ENCODE measurements at regions not wholly inside any gene's neighbourhood (a gene's known extent, or its start where the extent isn't known, plus 50 kb on each side); places are given as distances from the start of the nearest gene placed in this dataset.

DNA sequence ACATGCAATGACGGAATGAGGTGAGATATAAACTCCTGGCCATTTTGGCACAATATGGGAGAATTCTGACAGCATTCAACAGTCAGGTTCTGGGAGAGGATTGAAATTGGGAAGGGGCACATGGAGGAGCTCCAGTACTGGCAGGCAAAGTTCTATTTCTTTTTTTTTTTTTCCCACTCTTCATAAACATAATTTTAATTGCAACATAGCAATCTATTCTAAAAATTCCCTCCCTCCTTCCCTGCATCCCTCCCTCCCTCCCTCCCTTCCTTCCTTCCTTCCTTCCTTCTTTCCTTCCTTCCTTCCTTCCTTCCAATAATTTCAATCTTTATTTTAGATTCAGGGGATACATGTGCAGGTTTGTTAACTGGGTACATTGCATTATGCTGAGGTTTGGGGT is 93.2 kb downstream of the PTCSC3 start:
- no peak for FAIRE-seq

DNA sequence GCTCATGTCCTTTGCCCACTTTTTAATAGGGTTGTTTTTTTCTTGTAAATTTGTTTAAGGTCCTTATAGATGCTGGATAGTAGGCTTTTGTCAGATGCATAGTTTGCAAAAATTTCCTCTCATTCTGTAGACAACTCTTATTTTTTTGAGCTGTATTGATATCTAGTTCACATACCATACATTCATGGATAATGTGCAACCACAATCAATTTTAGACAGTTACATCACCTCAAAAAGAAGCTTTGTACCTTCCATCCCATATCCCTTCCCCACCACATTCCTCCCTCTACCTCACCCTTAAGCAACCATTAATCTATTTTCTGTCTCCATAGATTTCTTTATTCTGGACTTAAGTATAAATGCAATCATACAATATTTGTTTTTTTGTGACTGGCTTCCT is 98.4 kb downstream of the PTCSC3 start:
- no peak for FAIRE-seq

DNA sequence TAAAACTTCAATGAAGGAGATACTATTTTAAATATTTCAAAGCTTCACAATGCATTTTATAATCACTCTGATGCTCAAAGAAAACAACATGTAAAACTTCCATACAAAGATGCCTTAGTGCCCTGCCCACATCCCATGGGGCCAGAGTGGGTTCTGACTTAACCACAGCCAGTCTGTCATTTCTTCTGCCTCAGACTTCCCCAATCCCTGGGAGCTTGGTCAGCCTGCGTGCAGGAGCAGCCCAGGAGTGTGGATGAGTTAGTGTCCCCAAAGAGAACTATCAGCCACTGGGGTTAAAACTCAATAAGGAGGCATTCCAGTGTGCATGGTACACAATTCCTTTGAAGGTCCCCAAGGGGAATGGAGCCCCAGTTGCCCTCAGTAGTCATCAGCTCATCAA is 100.3 kb downstream of the PTCSC3 start:
- no peak for FAIRE-seq

DNA sequence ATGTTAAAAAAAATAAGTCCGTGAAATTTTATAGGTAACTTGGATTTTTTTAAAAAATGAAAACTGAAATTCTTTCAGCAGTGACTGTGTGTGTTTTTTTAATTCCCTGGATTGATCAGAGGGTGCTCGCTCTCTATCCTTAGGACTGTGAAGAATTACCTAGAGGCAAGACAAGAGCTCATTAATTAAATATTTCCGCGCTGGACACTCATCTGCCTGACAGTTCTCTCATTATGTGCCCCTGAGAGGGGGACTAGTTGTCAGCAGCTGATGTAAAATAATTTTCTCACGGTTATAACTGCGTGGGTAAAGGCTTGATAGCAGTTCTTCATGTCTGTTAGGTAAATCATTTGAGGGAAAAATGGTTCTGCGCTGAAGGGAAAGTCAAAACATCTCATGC is 101.3 kb downstream of the PTCSC3 start:
- no peak for FAIRE-seq

DNA sequence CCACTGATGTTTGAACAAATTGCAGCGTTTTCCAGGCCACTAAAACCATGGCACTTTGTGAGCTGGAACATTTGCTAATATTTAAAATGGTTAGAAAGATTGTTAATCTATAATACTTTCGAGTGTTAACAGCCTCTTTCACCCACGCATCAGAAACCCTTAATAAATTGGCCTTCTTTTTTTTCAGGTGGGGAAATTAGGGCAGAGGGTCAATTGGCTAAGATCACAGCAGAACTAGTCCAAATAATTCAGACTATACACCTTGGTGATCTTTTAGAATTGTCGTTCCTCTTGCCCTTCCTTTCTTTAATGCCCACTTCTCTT is 105.8 kb downstream of the PTCSC3 start:
- FAIRE-seq = no peak

DNA sequence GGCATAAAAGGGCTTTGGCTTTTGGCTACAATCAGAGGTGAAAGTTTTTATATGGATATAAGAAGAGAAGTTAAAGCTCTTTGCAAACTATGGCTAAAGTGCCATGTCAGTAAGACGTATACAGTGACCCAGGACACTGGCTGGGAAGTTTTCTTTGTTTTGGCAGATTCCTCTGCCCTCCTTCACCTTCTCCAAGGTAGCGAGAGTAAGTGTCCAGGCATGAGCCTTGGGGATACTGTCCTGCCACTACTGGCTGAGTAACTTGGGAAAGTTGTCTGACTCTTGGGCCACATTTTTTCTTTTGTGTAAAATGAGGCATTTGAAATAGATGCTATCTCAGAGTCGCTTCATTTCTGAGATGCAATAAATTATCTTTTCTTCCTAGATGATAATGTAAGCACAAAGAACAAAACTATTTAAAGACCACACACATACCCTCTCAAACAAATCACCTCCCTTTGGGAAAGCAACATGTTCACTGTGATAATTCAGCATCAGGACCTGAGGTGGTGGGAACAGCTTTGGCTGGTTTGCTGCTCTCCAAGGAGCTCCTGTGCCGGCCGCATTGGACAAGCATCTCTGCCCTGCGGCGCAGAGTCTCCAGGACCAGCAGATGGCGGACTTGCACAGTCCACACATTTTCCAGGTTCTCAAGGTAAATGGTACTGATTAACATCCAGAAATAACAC is 106.3 kb downstream of the PTCSC3 start:
- FAIRE-seq = no peak

DNA sequence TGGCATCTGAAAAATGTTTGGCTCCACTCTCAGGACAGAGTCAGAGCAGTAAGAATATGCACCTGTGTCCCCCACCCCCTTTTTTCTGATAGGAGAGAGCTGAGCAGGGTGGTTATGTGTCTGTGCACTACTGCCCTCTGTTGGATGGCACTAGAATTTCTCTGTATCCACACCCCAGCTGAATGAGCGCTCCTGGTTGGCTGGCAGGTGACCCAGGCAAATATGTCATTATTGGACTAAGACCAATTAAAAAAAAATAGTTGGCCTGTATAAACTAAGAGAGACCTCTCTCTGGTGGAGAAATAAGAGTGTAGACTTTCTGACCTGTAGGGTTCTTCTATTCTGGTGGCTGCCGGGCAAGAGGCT is 107.0 kb downstream of the PTCSC3 start:
- no peak for FAIRE-seq

DNA sequence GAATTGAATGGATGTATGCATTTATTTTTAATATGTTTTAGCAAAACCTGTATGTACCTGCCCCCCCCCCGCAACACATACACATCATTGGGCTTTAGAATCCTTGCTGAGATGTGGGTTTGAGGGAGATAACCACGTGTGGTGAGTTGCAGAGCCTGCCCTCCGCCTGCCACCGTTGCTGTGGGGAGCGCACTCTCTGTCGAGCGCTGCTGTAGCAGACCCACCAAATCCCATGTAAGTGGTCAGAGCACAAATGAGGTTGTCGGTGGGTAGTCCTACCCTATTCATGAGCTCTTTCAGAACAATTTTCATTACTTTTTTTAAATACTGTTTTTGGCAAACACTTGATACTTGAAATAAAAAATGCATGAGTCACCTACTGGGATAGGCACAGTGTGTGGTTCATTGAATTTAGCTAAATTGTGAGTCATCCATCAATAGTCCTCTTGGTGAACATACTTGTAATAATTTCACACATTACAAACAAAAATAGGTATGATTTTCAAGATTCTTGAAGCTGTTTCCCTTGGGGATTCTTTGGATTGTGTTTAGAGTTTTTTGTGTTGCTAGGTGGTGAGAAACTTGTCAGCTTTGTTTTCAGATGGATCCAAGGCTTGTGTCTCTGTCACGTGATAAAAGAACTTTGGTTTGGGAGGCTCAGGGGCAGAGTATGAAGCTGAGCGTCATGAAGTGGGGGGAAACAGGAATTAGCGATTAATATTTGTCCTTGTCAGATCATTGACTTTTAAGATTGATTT is 107.6 kb downstream of the PTCSC3 start:
- no peak for FAIRE-seq

DNA sequence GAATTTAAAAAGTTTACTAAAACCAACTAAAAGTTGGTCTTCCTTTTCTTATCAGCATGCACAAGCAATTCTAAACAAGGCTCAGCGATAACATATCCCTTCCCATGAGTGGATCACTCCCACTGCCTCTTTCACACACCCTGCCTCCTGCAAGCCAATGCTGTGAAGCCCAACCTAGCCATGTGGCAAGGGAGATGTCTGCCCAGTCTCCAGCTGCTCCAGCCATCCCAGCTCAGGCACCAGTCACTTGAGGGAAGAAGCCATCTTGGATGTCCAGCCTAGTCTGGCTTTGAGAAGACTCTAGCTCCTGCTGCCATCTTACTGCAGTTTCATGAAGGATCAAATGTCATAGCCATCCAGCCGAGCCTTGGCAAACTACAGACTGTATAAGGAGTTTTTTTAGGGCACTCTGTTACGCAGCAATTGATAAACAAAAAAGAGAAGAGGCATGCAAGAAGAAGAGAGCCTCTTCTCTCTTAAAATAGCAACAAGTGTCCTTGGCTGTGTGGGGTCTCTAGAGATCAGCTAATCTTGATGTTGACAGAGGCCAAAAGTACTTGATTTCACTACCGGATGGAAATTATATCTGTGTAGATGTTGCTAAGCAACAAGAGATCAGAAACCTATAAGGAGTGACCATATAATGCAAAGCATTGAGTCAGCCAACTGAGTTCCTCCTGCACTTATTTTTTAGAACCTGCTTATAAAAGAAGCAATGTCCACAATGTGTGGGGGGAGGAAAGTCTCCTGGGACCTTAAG is 108.9 kb downstream of the PTCSC3 start:
- no peak for FAIRE-seq

DNA sequence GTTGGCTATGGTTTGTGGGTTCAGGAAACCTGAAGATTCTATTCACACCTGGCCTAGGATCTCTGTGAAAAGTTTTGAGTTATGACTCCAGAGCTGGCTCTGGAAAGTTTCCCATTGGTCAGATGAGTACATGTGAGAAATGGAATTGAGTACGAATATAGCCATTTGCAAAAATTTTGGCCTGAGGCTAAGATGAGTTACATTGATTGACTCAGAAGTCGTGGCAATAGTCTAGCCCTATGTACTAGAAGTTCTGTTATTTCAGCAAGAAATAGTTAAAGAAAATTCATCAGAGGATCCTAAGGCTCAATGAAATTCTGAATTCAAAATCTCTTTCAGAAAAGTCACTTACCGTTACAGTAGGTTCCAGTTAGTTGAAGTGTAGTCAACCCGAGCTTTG is 109.9 kb downstream of the PTCSC3 start:
- no peak for FAIRE-seq

DNA sequence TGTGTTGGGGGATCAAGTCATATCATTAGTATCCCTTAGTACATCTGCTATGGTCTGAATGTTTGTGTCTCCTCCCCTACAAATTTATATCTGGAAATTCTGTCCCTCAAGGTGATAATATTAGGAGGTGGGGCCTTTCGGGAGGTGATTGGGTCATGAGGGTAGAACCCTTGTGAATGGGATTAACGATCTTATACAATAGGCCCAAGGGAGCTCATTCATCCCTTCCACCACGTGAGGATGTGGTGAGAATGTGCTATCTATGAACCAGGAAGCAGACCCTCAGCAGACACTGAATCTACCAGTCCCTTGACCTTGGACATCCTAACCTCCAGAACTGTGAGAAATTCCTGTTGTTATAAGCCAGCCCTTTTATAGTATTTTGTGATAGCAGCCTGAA is 110.7 kb downstream of the PTCSC3 start:
- FAIRE-seq = no peak

DNA sequence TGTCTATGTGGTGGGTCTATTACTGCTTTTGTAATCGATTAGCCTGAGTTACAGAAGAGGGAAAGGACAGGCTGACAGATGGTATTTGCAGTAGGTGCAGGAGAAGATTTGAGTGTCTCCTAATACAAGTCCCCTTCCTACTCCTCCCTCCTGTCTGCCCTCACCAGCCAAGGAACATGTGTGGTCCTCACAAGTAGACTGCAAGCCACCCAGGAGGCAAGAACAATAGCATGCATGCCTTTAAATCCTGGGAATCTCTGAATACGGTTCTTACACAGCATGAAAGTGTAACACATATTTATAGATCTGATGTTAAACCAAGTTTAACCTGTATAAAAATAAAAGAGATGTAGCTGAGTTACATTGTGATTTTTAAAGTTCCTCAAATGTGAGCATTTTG is 117.0 kb downstream of the PTCSC3 start:
- FAIRE-seq = no peak

DNA sequence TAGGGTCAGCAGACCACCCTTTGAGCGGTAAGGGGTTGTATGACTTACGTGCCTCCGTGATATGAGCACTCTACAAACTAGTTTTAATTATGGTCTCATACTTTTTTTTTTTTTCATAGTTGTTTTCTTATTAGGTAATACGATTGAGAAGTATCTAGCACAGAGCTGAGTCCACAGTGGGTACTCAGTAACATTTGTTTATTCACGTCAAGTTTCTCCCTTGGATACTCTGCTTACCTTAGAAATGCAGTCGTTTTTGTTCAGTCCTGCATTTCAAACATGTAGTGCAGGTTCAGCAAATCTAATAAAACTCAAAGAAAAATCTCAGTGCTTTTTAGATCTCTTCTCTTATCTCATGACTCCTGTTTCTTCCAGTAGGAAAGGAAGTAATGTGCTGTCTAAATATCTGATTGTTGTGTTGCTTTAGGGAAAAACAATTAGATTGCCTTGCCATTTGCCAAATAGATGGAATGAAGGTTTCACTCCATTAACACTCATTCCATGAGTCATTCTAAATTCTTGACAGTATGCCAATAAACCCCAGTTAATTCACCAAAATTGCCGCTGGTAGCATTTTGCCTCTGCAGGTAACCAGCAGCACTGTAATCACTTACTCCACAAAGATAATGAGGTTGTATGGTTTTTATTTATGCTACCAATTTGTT is 118.9 kb downstream of the PTCSC3 start:
- no peak for FAIRE-seq

DNA sequence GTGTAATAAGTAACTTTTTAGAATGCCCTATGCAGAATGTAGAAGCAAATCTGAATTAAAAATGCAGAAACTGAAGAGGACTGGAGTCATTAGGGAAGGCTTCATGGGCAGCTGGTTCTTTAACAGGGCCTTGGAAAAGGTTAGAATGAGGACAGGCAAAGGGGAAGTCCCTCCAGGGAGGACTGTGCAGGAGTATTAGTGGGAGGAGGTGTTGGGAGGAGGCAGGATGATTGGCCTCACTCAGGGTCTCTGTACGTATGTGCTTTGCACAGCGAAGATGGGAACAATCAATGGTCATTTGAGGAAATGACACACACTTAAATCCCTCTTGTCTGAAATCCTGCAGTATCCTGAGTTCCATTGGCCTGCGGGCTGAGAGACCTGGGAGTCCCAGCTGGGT is 119.7 kb downstream of the PTCSC3 start:
- no peak for FAIRE-seq

DNA sequence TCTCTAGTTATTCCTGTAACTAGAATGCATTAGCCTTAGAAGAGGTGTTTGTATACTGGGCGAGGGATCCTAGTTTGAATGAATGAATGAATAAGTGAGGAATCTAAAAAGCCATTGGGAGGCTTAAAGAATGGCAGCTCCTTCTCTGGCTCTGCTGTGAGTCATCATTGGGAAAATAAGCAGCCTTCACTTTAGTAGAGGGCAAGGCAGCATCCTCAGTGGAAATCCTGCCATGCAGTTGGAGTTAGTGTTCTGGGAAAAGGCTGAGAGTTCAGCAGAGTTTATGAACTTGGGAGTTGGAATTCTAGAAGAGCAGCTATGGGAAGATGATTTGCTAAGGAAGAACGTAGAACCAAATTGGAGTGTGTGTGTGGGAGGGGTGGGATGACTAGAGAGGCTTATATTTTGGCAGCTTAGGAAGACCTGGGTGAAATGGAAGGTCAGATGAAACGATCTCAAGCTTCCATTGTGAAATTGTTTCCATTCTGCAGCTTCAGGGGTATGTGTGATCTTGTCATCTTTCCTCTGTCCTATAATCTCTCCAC is 120.8 kb downstream of the PTCSC3 start:
- no peak for FAIRE-seq

DNA sequence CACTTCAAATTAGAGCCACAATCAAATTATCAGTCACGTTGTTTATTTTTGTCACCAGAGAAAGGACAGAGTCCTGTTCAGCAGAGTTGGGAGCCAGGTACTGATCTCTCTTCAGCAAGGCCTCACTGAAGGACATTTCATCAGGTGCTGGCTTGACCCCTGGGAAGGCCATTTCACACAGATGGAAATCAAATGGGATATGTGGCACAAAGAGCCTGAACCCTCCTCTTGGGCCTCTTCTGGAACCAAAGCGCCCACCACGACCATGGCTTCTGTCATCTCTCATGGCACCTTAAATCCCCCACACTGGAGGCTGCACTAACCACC is 121.5 kb downstream of the PTCSC3 start:
- no peak for FAIRE-seq

DNA sequence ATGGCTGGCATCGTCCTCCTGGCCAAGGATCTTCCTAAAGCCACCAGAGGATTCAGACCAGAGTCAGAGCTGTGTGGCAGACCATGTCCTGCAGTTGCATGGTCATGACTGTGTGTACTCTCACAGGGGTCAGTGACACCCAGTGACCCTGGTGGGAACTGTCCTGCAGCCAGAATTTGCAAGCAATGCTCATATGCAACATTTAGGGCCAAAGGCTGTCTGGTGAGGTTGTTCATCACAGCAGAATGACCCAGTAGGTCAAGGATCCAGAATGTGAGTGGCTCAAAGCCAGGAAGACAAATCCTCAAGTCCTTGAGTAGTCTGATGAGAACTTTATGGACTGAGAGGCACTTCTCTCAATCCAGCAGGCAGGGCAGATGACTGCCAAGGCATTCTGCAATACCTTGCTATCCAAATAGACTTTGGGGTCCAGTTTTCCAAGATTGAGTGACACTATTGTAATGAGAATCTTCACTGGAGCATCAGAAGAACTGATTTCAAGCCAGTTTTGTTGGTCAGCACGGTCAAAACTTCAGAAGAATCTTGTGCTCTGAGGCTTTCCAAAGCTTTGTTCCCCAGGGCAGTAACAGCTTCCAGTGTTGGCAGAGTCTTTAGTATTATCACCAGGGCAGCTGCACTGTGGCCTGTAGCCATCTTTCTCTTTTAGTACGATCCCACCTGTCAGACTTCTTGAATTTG is 122.0 kb downstream of the PTCSC3 start:
- no peak for FAIRE-seq

DNA sequence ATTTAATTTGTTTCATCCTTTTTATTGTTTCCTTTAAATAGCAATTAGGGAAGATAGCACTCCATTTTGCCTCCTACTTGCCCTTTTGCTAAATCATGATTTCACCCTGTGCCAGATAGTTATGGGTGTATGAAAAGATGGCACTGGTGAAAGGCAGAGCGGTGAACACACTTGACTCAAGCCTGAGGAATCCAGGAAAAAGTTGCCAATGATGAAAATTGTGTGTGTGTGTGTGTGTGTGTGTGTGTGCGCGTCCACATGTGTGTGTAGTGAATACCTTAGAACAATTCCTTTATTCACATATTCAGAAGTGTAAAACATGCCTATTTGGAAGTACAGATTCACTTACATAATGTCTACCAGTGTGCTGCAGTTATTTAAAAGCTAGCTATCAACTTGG is 123.8 kb downstream of the PTCSC3 start:
- FAIRE-seq = no peak

DNA sequence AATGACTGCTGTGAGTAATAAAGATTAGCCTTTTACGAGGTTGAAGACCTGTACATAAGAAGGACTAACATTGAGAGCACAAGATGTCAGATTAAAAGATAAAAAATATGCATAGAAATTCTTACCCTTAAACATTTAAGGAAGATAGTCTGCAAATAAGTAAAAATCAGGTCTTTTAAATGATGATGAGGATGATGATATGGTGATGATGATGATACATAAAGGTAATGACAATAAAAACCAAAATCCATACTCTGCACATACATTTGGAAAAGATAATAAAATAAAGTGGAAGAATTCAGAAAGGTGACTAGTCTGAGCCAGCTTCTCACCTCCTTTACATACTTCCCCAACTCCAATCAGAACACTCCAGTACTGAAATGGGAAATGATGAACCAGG is 124.5 kb downstream of the PTCSC3 start:
- FAIRE-seq = no peak

DNA sequence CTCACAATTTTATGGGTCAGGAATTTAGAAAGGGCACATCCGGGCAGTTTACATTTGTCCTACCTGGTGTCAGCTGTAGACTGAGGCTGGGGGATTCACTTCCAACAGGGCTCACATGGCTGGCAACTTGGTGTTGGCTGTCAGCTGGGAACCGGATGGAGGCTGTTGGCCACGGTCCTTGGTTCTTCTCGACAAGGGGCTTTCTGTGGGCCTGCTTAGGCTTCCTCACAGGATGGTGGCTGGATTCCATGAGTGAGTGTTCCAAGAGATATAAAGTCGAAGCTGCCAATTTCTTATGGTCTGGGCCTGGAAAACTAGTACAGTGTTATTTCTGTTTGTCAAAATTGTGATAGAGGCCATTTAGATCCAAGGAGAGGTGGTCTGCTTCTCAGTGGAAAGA is 127.9 kb downstream of the PTCSC3 start:
- FAIRE-seq = no peak

DNA sequence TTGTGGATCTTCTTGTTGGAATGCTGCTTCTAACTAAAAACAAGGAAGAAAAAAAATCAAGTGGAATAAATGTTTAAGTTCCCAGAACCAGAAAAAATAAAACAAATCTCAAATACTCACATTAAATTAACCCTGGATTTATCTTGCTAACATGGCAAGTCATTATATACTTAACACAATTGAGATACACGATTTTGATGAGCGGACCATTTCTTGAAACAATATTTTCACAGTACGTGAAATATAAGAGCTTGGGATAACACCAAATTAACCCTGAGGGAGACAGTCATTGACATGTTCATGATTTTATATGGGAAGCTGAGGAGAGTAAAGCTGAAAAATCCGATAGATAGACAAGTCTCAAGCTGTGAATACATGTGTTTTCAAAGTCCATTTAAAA is 128.6 kb downstream of the PTCSC3 start:
- no peak for FAIRE-seq

DNA sequence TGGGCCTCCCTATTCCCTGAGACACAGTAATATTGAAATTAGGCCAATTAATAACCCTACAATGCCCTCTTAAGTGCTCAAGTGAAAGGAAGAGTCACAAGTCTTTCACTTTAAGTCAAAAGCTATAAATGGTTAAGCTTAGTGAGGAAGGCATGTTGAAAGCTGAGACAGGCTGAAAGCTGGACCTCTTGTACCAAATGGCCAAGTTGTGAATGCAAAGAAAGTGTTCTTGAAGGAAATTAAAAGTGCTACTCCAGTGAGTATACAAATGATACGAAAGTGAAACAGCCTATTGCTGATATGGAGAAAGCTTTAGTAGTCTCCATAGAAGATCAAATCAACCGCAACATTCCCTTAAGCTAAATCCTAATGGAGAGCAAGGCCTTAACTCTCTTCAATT is 140.8 kb downstream of the PTCSC3 start:
- no peak for FAIRE-seq

DNA sequence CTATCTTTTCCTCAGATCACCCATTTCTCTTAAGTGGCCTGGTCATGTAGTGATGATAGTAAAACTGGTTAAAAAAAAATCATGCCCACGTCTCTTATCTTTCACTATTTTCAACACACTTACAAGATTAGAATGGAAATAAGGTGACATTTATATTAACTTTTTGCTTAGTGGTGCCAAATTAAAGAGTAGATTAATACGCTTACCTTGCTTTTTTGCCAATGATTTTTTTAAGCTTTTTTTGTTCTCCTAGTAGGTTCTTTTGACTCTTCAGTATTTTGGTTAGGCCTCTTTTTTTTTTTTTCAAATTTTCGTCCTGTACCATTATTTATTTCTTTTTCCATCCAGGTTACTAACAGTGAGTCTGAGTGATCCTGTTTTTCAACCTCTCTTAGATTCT is 147.9 kb downstream of the PTCSC3 start:
- no peak for FAIRE-seq

Measured in G401.6 (cell line).